ENCODE measurements at regions not wholly inside any gene's neighbourhood (a gene's known extent, or its start where the extent isn't known, plus 50 kb on each side); places are given as distances from the start of the nearest gene placed in this dataset.

DNA sequence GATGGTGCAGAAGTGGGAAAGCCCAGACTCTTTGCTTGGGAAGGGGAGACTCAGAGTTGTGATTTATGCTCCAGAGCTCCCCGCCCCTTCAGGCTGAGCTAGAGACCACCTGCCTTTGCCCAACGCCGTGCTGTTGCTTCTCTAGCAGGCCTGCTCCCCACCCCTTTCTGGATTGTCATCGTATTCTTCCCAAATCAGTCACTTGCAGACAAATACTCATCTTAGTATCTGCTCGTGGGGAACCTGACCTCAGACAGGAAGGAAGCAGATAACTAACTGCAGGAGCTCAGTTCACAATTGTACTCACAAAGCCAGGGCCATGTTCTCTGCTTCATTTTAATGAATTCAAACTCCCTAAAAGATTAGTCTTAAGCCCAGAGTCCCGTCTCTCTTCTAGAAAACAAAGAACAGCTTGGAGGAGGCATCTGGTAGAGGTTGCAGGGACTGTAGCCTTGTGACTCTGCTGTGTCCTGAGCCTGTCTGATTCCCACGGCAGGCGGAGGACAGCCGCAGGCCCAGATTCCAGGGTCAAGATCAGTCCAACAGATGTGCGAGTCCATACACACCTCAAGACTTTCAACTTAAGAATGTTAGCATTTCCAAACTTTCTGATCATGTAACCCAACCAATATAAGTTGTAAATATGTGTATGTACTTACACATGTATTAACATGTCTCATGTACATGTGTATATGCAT is 57.2 kb upstream of the GGTLC1 start:
- Mint-ChIP-seq H3K27me3 (no peaks in the 10 kb centered on the region), H3K9me3 (no peaks in the 10 kb centered on the region), H3K4me1 (peaks cover 39% of the 10 kb centered on the region), H3K36me3 (peaks cover 4% of the 10 kb centered on the region), H3K27ac (peak overlapping the region; percentile 72), H3K4me3 (peak overlapping the region; percentile 59)
- DNase-seq, result peak; percentile 40
- POLR2A ChIA-PET, result interaction anchor here (1.6 to 5.0 kb wide), 2 partner anchors 13 to 18 kb away, joined by 4 to 19 read pairs; no protein-coding TSS in a partner anchor
- peak; percentile 97 for ATAC-seq (ENCODE audit: low read depth)

DNA sequence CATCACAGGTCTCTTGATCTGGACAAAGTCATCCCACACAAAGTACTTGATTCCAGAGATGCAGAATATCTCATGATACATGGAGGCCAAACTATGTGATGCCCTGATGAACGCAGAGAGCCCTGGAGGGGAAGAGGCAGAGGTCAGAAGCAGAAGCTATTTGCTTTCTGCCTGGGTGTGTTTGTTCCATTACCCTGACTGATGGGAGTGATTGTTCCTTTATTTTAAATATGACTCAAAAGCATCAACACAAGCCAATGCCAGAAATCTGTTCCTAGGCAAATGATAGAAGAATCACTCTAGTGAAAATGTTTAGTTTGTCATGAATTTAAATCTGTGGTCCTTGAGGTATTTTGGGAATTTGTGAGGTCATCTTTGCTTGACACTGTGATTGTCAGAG is 54.7 kb upstream of the GGTLC1 start:
- Mint-ChIP-seq H3K4me3 (no peak overlapping the region), H3K36me3 (peaks cover 2% of the 10 kb centered on the region), H3K27me3 (no peaks in the 10 kb centered on the region), H3K9me3 (no peaks in the 10 kb centered on the region), H3K27ac (no peak overlapping the region), H3K4me1 (peaks cover 31% of the 10 kb centered on the region)
- no peak for ATAC-seq (ENCODE audit: low read depth)
- DNase-seq, result no peak
- POLR2A ChIA-PET, result interaction anchor here (2.7 kb wide), 1 partner anchor 16 kb away, joined by 12 read pairs; no protein-coding TSS in a partner anchor

DNA sequence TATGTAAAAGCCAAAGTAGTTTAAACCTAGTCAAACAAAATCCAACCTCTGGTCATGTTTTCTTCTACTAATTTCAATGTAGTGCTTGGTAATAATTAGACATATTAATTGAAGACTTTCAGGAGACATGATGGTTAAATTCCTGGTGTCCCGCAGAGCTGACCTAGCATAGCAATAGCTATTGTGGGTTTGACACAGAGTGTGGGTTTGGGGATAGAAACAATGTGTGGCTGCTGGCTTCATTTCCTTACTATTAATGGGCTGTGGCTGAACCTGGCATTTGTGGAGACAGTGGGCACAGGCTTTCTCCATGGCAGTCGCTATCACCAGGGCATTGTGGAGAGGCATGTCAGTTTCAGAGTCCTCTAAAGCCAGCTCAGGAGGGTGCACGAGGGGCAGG is 54.1 kb upstream of the GGTLC1 start:
- POLR2A ChIA-PET, result interaction anchor here (2.7 kb wide), 1 partner anchor 15 kb away, joined by 12 read pairs; no protein-coding TSS in a partner anchor
- ATAC-seq (ENCODE audit: low read depth) (no peak), DNase-seq (no peak)
- Mint-ChIP-seq H3K36me3 (peaks cover 2% of the 10 kb centered on the region), H3K9me3 (no peaks in the 10 kb centered on the region), H3K4me3 (no peak overlapping the region), H3K27me3 (no peaks in the 10 kb centered on the region), H3K27ac (no peak overlapping the region), H3K4me1 (peaks cover 37% of the 10 kb centered on the region)

DNA sequence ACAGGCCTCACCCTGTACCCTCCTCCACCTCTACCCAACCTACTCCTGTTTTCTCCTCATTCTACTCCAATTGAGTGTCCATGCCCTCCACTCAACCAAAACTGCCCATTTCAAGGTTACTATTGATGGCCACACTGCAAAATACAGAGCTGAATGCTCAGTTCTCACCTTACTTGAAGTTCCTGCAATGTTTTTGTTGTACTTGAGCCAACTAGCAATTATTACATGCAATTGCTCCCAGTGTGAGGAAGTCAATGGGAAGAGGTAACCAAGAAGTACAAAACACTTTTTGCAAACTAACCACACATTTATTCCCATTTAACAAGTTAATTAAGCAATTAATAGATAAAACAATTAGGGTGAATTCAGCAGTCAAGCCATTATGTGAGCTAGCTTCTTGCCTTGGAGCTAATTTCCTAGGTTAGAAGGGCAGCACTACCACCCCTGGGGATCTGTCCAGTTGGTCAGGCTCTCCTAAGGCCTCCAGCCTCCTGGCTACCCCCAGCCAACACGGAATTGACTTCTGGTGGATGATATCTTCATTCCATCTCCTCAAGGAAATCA is 52.4 kb upstream of the GGTLC1 start:
- Mint-ChIP-seq H3K4me3 (no peak overlapping the region), H3K4me1 (peaks cover 30% of the 10 kb centered on the region), H3K27ac (no peak overlapping the region), H3K9me3 (no peaks in the 10 kb centered on the region), H3K27me3 (no peaks in the 10 kb centered on the region), H3K36me3 (peaks cover 2% of the 10 kb centered on the region)
- DNase-seq, result no peak
- POLR2A ChIA-PET, result interaction anchor here (1.0 kb wide), 1 partner anchor 13 kb away, joined by 3 read pairs; no protein-coding TSS in a partner anchor
- ATAC-seq (ENCODE audit: low read depth), result no peak

DNA sequence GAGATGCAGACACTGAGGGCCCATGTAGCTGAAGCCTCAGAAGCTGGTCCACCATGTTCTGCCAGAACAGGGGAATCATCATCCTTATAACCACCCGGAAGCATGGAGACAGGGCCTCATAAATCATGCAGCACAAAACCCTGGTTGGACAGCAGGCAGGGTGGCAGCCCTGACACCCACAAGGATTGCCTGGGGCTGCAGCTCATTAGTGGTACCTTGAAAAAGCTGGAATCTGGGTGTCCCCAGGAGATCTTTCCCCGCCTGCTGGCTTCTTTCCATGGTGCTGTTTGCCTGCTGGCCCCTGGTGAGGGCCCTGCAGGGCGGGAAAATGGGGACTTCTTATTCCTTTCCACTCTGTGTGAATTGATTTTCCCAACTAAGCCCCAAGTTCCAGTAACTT is 50.6 kb upstream of the GGTLC1 start:
- Mint-ChIP-seq H3K9me3 (no peaks in the 10 kb centered on the region), H3K36me3 (peaks cover 2% of the 10 kb centered on the region), H3K4me3 (no peak overlapping the region), H3K4me1 (peaks cover 16% of the 10 kb centered on the region), H3K27me3 (no peaks in the 10 kb centered on the region), H3K27ac (no peak overlapping the region)
- POLR2A ChIA-PET, result no interaction called here
- ATAC-seq (ENCODE audit: low read depth) (no peak), DNase-seq (no peak)
